ENCODE measurements at regions not wholly inside any gene's neighbourhood (a gene's known extent, or its start where the extent isn't known, plus 50 kb on each side); places are given as distances from the start of the nearest gene placed in this dataset.

DNA sequence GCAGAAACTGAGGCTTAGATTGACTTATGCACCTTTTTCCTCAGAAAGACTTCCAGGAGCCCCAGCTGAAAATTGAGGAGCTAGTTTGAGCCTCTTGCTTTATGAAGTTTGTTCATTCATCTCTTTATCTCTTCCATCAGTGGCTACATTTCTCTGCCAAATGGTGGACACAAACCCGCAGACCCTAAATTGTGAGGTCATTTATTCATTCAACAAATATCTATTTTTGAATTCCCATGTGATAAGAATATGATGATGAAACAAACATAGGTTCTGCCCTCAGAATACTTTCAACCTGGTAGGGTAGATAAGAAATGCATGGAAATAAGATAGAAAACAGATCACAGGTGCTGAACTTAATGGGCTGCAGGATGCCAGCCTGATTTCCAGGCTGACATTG, 309.4 kb downstream of the TNS1 start:
- no peak for TF ChIP-seq CTCF (IDR thresholded peaks at IDR 0.05)
- TF ChIP-seq POLR2A (IDR thresholded peaks at IDR 0.05) = no peak
